Ishikawa (cell line): ENCODE measurements at regions not wholly inside any gene's neighbourhood (a gene's known extent, or its start where the extent isn't known, plus 50 kb on each side); places are given as distances from the start of the nearest gene placed in this dataset.

Experiments used
- CEBPB ChIP-seq: IDR thresholded peaks from 2 replicates; pipeline ENCODE4 v1.6.1; 2012
- CREB1 ChIP-seq: IDR thresholded peaks from 2 replicates; pipeline ENCODE4 v1.6.1; 2012; ENCODE audit warnings: low read depth
- EGR1 ChIP-seq: IDR thresholded peaks from 2 replicates; pipeline ENCODE4 v1.6.1; 2012
- EP300 ChIP-seq: IDR thresholded peaks from 2 replicates; pipeline ENCODE4 v1.6.1; 2012; ENCODE audit warnings: borderline replicate concordance
- FOXM1 ChIP-seq: IDR thresholded peaks from 2 replicates; pipeline ENCODE4 v1.6.1; 2012; ENCODE audit warnings: low read depth, borderline replicate concordance
- MAX ChIP-seq: IDR thresholded peaks from 2 replicates; pipeline ENCODE4 v1.6.1; 2012
- NFIC ChIP-seq: IDR thresholded peaks from 2 replicates; pipeline ENCODE4 v1.6.1; 2012
- RAD21 ChIP-seq: IDR thresholded peaks from 2 replicates; pipeline ENCODE4 v1.6.1; 2012; ENCODE audit warnings: low read depth
- TAF1 ChIP-seq: IDR thresholded peaks from 2 replicates; pipeline ENCODE4 v1.6.1; 2012; ENCODE audit warnings: low read depth, mild to moderate bottlenecking
- TCF12 ChIP-seq: IDR thresholded peaks from 2 replicates; pipeline ENCODE4 v1.6.1; 2012; ENCODE audit warnings: low read depth
- TEAD4 ChIP-seq: IDR thresholded peaks from 2 replicates; pipeline ENCODE4 v1.6.1; 2012
- USF1 ChIP-seq: IDR thresholded peaks from 2 replicates; pipeline ENCODE4 v1.6.1; 2012
- YY1 ChIP-seq: IDR thresholded peaks from 2 replicates; pipeline ENCODE4 v1.6.1; 2012; ENCODE audit warnings: low read depth
- ZBTB7A ChIP-seq: IDR thresholded peaks from 2 replicates; pipeline ENCODE4 v1.6.1; 2012; ENCODE audit warnings: low read depth
- TF ChIP-seq, protein P1 (sequence below): IDR thresholded peaks from 2 replicates; pipeline ENCODE4 v1.6.1; 2012; ENCODE audit warnings: low read depth, mild to moderate bottlenecking

DNA sequence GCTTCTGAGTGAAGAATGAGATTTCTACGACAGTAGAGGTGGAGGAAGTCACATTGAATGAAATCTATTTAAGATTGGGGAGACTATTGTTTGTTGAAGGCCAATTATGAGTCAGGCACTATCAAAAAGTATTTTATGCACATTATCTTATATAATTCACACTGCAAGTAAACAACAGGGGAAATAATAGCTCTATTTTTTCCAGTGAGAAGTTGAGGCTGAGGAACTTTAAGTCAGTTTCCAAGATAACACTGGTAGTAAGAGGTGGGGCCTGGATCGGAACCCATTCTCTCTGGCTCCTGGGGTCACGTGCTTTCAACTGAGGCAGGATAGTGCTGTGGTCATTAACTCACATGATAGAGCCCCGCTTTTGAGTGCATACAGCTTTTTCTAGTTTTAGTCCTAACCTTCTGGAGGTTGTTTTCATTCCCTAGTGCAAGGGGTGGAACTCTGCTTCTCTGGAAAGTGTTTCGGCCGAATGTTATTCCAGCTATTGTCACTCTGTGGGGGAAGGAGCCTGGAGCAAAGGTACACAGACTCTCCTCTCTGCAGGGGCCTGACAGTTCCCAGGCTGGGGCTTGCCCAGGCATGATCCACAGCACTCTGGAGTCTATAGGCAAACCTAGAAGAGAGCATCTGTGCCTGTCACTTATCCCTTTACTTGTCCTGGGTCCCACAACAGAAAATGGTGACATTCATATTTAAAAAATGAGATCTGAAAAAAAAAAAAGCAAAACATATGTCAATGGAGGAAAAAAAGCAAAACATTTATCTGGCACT is 352.4 kb upstream of the ACTBL2 start:
- TF ChIP-seq EP300 (peak; percentile 55; the same call in 1 of the 2 replicates), FOXM1 (peak; percentile 71), CEBPB (no peak), CREB1 (no peak), USF1 (peak; percentile 70), TCF12 (peak; percentile 74), TEAD4 (0 out of 2 replicates have a peak, but pooled peaks have one; percentile 30), ZBTB7A (no peak), EGR1 (no peak)

GRCh38 chr5:57833489-57833888 is 350.9 kb upstream of the ACTBL2 start:
- no peak for TF ChIP-seq ZBTB7A
- TF ChIP-seq RAD21, result no peak
- no peak for TF ChIP-seq CREB1
- TF ChIP-seq TEAD4, result no peak
- TF ChIP-seq USF1, result no peak
- no peak for TF ChIP-seq EP300
- TF ChIP-seq CEBPB, result no peak
- TF ChIP-seq TCF12, result no peak
- TF ChIP-seq NFIC, result no peak
- no peak for TF ChIP-seq MAX
- TF ChIP-seq FOXM1, result no peak
- TF ChIP-seq EGR1, result no peak
- no peak for TF ChIP-seq YY1

- TF ChIP-seq TEAD4 (peak; percentile 58), MAX (0 out of 2 replicates have a peak, but pooled peaks have one; percentile 17), CREB1 (no peak), TCF12 (peak; percentile 81), USF1 (no peak; the same call in 1 of the 2 replicates), EGR1 (no peak), RAD21 (no peak), EP300 (peak; percentile 86), NFIC (peak; percentile 83), CEBPB (no peak), FOXM1 (peak; percentile 82), ZBTB7A (no peak), YY1 (no peak), TAF1 (no peak)
- TF ChIP-seq, protein P1, sequence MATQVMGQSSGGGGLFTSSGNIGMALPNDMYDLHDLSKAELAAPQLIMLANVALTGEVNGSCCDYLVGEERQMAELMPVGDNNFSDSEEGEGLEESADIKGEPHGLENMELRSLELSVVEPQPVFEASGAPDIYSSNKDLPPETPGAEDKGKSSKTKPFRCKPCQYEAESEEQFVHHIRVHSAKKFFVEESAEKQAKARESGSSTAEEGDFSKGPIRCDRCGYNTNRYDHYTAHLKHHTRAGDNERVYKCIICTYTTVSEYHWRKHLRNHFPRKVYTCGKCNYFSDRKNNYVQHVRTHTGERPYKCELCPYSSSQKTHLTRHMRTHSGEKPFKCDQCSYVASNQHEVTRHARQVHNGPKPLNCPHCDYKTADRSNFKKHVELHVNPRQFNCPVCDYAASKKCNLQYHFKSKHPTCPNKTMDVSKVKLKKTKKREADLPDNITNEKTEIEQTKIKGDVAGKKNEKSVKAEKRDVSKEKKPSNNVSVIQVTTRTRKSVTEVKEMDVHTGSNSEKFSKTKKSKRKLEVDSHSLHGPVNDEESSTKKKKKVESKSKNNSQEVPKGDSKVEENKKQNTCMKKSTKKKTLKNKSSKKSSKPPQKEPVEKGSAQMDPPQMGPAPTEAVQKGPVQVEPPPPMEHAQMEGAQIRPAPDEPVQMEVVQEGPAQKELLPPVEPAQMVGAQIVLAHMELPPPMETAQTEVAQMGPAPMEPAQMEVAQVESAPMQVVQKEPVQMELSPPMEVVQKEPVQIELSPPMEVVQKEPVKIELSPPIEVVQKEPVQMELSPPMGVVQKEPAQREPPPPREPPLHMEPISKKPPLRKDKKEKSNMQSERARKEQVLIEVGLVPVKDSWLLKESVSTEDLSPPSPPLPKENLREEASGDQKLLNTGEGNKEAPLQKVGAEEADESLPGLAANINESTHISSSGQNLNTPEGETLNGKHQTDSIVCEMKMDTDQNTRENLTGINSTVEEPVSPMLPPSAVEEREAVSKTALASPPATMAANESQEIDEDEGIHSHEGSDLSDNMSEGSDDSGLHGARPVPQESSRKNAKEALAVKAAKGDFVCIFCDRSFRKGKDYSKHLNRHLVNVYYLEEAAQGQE, result no peak
Observed at GRCh38 chr5:57832875-57833274, 350.3 kb upstream of the ACTBL2 start.

DNA sequence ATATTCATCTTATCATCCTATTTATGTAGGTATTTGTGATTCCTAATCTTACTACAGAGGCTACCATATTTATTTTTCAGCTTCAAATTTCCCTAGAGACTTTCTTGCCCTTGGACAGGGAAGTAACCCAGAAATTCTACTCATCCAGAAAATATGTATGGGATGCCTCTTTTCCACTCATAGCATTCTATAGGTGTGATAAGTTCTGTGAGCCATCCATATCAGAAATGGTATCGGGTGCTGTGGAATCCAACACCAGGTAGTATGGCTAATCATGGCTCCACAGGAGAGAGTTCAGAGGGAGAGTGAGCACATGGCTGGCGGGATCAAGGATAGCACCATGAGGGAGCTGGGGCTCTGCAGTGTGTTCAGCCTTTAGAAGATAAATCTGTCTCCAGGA is 349.3 kb upstream of the ACTBL2 start:
- TF ChIP-seq TAF1 (no peak), NFIC (no peak), EGR1 (no peak), YY1 (no peak), USF1 (no peak), MAX (no peak; the same call in 1 of the 2 replicates), FOXM1 (no peak), TEAD4 (no peak), EP300 (no peak), CREB1 (no peak), TCF12 (no peak), CEBPB (no peak), ZBTB7A (no peak), RAD21 (no peak)
- TF ChIP-seq, protein P1, result no peak
